H1 (cell line): ENCODE measurements at regions not wholly inside any gene's neighbourhood (a gene's known extent, or its start where the extent isn't known, plus 50 kb on each side); places are given as distances from the start of the nearest gene placed in this dataset.

ENCODE experiments used
- ASH2L ChIP-seq: fragments of 200-600, 300-600 bp; sonication (generic); IDR thresholded peaks from one replicate; pipeline ENCODE4 v1.7.1; 2017; ENCODE audit warnings: low read length
- CBX5 ChIP-seq: fragments of 300-800, 300-1000 bp; sonication (generic); IDR thresholded peaks from 2 replicates; pipeline ENCODE4 v1.7.1; 2016; ENCODE audit warnings: antibody characterized with exemption, low read length, low read depth
- RNF2 ChIP-seq: fragments of 200-900, 300-1000 bp; sonication (generic); IDR thresholded peaks from 2 replicates; pipeline ENCODE4 v1.7.1; 2016; ENCODE audit warnings: borderline replicate concordance, low read depth, mild to moderate bottlenecking, antibody characterized with exemption, low read length; ENCODE audit not compliant: poor library complexity, severe bottlenecking; ENCODE audit errors: missing control alignments
- ZNF274 ChIP-seq: IDR thresholded peaks from 2 replicates; pipeline ENCODE4 v1.7.0; 2012; ENCODE audit warnings: low read length, borderline replicate concordance; ENCODE audit errors: extremely low read depth

DNA sequence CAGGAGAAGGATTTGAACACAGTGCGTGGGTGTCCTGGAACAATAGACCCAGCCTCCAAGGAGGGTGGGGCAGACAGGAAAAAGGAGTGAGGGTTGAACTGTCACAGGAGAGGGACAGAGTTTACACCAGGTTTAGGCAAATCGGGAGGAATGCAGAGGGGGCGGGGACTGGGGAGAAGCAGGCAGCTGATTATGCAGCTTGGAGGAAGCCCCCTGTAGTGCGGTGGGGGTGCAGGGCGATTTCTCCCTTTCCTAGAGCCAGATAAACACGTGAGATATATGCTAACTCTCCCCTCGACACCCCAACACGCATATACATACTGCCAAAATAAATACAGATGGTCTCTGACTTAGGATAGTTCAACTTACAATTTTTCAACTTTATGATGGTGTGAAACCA lies 108.6 kb upstream of the PRR20G start (continued):
- no peak for TF ChIP-seq RNF2
- TF ChIP-seq CBX5: no peak
- peak; percentile 27 for TF ChIP-seq ASH2L
- no peak for TF ChIP-seq ZNF274
